CD14-positive monocyte (primary cell): ENCODE measurements at regions not wholly inside any gene's neighbourhood (a gene's known extent, or its start where the extent isn't known, plus 50 kb on each side); places are given as distances from the start of the nearest gene placed in this dataset.

ENCODE experiments used
- DNase-seq, 3 donors: peaks; one replicate each; pipeline ENCODE4 v3.0.0-alpha.2; 2011 to 2022
- H2AFZ ChIP-seq: 2 replicates; pipeline ENCODE4 v1.6.0; 2012; ENCODE audit warnings: mild to moderate bottlenecking, low read depth, low read length, inconsistent platforms; ENCODE audit not compliant: insufficient read depth, poor library complexity, severe bottlenecking
- H3K27ac ChIP-seq, 2 donors: 1 replicate in 1 of 2; 2 replicates in 1 of 2; pipeline ENCODE4 v1.5.1; 2012 to 2013; ENCODE audit warnings: low read length in 2 of 2, control low read depth in 1 of 2, inconsistent platforms in 1 of 2, low read depth in 1 of 2, mild to moderate bottlenecking in 1 of 2
- H3K27me3 ChIP-seq, 2 donors: one replicate each; pipeline versions ENCODE4 v1.6.0 to v1.6.1; 2011 to 2013; ENCODE audit warnings: low read length in 2 of 2; ENCODE audit not compliant: control insufficient read depth in 2 of 2, insufficient read depth in 2 of 2
- H3K36me3 ChIP-seq, 2 donors: replicated peaks in 1 of 2; 1 replicate in 1 of 2; 2 replicates in 1 of 2; pipeline versions ENCODE4 v1.5.1 to v1.6.1; 2012 to 2013; ENCODE audit warnings: low read length in 2 of 2, control low read depth in 1 of 2, inconsistent platforms in 1 of 2, mild to moderate bottlenecking in 1 of 2; ENCODE audit not compliant: insufficient read depth in 2 of 2, control insufficient read depth in 1 of 2
- H3K4me1 ChIP-seq, 2 donors: 1 replicate in 1 of 2; 2 replicates in 1 of 2; pipeline versions ENCODE4 v1.5.1 to v1.6.1; 2012 to 2013; ENCODE audit warnings: low read length in 2 of 2, control low read depth in 1 of 2, inconsistent platforms in 1 of 2, mild to moderate bottlenecking in 1 of 2, moderate library complexity in 1 of 2; ENCODE audit not compliant: insufficient read depth in 2 of 2, control insufficient read depth in 1 of 2
- H3K4me2 ChIP-seq: replicated peaks from 2 replicates; pipeline ENCODE3; 2012; ENCODE audit warnings: low read length, moderate library complexity, mild to moderate bottlenecking; ENCODE audit not compliant: poor library complexity, severe bottlenecking; ENCODE audit errors: extremely low read depth
- H3K4me3 ChIP-seq, 3 experiments: fragments of 200-600 bp in 1 of 3; sonication (generic) in 1 of 3; replicated peaks in 1 of 3; 1 replicate in 2 of 3; 2 replicates in 1 of 3; pipeline ENCODE4 v1.5.1; 2011 to 2013; ENCODE audit warnings: low read length in 3 of 3, mild to moderate bottlenecking in 3 of 3, control low read depth in 2 of 3, low read depth in 2 of 3, inconsistent platforms in 1 of 3, moderate library complexity in 1 of 3
- H3K79me2 ChIP-seq: 2 replicates; pipeline ENCODE4 v1.6.0; 2012; ENCODE audit warnings: mild to moderate bottlenecking, control low read depth, inconsistent platforms, low read length, moderate library complexity; ENCODE audit not compliant: insufficient read depth
- H3K9ac ChIP-seq: 2 replicates; pipeline ENCODE4 v1.6.0; 2017; ENCODE audit warnings: low read length, mild to moderate bottlenecking; ENCODE audit not compliant: insufficient read depth, poor library complexity, severe bottlenecking
- H3K9me3 ChIP-seq, 2 donors: replicated peaks in 1 of 2; 1 replicate in 1 of 2; 2 replicates in 1 of 2; pipeline versions ENCODE4 v1.5.1 to v1.6.1; 2012 to 2013; ENCODE audit warnings: low read length in 2 of 2, control low read depth in 1 of 2; ENCODE audit not compliant: control insufficient read depth in 1 of 2, insufficient read depth in 1 of 2
- H4K20me1 ChIP-seq: 2 replicates; pipeline ENCODE4 v1.6.0; 2012; ENCODE audit warnings: mild to moderate bottlenecking, low read length, control low read depth, moderate library complexity; ENCODE audit not compliant: insufficient read depth
- H3K27ac Mint-ChIP-seq, 7 donors: one replicate each; pipeline ENCODE4 v1.8.0; 2020; ENCODE audit warnings: mild to moderate bottlenecking in 7 of 7, mixed read lengths in 7 of 7, moderate library complexity in 6 of 7, inconsistent platforms in 2 of 7
- H3K27me3 Mint-ChIP-seq, 3 donors: one replicate each; pipeline ENCODE4 v1.8.0; 2021 to 2022; ENCODE audit warnings: low read depth in 3 of 3, mild to moderate bottlenecking in 3 of 3, mixed read lengths in 3 of 3, moderate library complexity in 3 of 3, inconsistent platforms in 1 of 3
- H3K36me3 Mint-ChIP-seq, 2 donors: one replicate each; pipeline ENCODE4 v1.8.0; 2020; ENCODE audit warnings: mixed read lengths in 2 of 2, inconsistent platforms in 1 of 2, mild to moderate bottlenecking in 1 of 2
- H3K4me1 Mint-ChIP-seq: one replicate; pipeline ENCODE4 v1.8.0; 2020; ENCODE audit warnings: mild to moderate bottlenecking, mixed read lengths
- H3K4me3 Mint-ChIP-seq, 2 donors: one replicate each; pipeline ENCODE4 v1.8.0; 2020; ENCODE audit warnings: mild to moderate bottlenecking in 2 of 2, mixed read lengths in 2 of 2, moderate library complexity in 1 of 2
- H3K9me3 Mint-ChIP-seq, 7 donors: one replicate each; pipeline ENCODE4 v1.8.0; 2020 to 2022; ENCODE audit warnings: mixed read lengths in 7 of 7, mild to moderate bottlenecking in 6 of 7, moderate library complexity in 6 of 7, inconsistent platforms in 2 of 7
- CTCF ChIP-seq: fragments of 200-600 bp; IDR thresholded peaks from one replicate; pipeline ENCODE4 v1.8.0; 2022; ENCODE audit warnings: antibody characterized with exemption, mild to moderate bottlenecking
- WGBS: methylation state at CpG from one replicate; pipeline ENCODE4 v1.1.5; 2013; ENCODE audit warnings: missing lambda C conversion rate; ENCODE audit not compliant: insufficient coverage; 5-methylcytosine and 5-hydroxymethylcytosine counted together
- intact Hi-C, 2 donors: fragments of 100-400 bp; cut with micrococcal nuclease; formaldehyde crosslinking; loops; one replicate each; pipeline versions ENCODE4 v1.15.0 to v1.15.1; 2023

GRCh38 chr4:66927937-66928336 lies 617.4 kb downstream of the CENPC start:
- Histone ChIP-seq H2AFZ (no peak overlapping the region), H3K9ac (no peak overlapping the region), H4K20me1 (no peaks in the 10 kb centered on the region), H3K4me3 (no peak overlapping the region), H3K4me1 (peaks cover 0 to 3% of the 10 kb centered on the region in 2 donors), H3K36me3 (no peaks in the 10 kb centered on the region), H3K79me2 (no peaks in the 10 kb centered on the region), H3K4me2 (no peak overlapping the region), H3K27me3 (peaks cover 0 to 3% of the 10 kb centered on the region in 2 donors), H3K9me3 (peaks cover 0 to 4% of the 10 kb centered on the region in 2 donors), H3K27ac (no peak overlapping the region)
- intact Hi-C loops = no loop called here
- peaks cover 0 to 2% (median 0%) of the 10 kb centered on the region in 7 donors for H3K9me3 Mint-ChIP-seq
- no peak for TF ChIP-seq CTCF
- no peaks in the 10 kb centered on the region for H3K27me3 Mint-ChIP-seq
- H3K36me3 Mint-ChIP-seq = no peaks in the 10 kb centered on the region
- no peak overlapping the region for H3K4me3 Mint-ChIP-seq
- DNase-seq = no peak
- H3K4me1 Mint-ChIP-seq = peaks cover 3% of the 10 kb centered on the region
- H3K27ac Mint-ChIP-seq = no peak overlapping the region
- no CpG with 5 or more reads among the region's 3 CpGs for WGBS

- Mint-ChIP-seq H3K27me3 (peaks cover 0 to under 1% (median 0%) of the 10 kb centered on the region in 3 donors), H3K4me3 (no peak overlapping the region), H3K4me1 (peaks cover 6% of the 10 kb centered on the region), H3K9me3 (peaks cover 0 to 5% (median 0%) of the 10 kb centered on the region in 7 donors), H3K36me3 (no peaks in the 10 kb centered on the region), H3K27ac (no peak overlapping the region)
- TF ChIP-seq CTCF = no peak
- no peaks in the 10 kb centered on the region for H3K36me3 ChIP-seq
- no peak overlapping the region for H3K4me2 ChIP-seq
- peaks cover 6% of the 10 kb centered on the region in 2 donors for H3K4me1 ChIP-seq
- intact Hi-C loops = no loop called here
- peaks cover 0 to 4% of the 10 kb centered on the region in 2 donors for H3K9me3 ChIP-seq
- DNase-seq = no peak
- H3K27me3 ChIP-seq = peaks cover 0 to 3% of the 10 kb centered on the region in 2 donors
- H2AFZ ChIP-seq = no peak overlapping the region
- H4K20me1 ChIP-seq = no peaks in the 10 kb centered on the region
- H3K4me3 ChIP-seq = no peak overlapping the region
- WGBS = 100% methylated on average over 1 of the region's 3 CpGs
- H3K9ac ChIP-seq = no peak overlapping the region
- H3K27ac ChIP-seq = no peak overlapping the region
- H3K79me2 ChIP-seq = no peaks in the 10 kb centered on the region
These were observed 618.6 kb downstream of the CENPC start for GRCh38 chr4:66926687-66927086.
